ENCODE measurements at regions not wholly inside any gene's neighbourhood (a gene's known extent, or its start where the extent isn't known, plus 50 kb on each side); places are given as distances from the start of the nearest gene placed in this dataset.

GRCh38 chr18:34647251-34647650, 62.8 kb upstream of the DTNA start:
- peak; percentile 56 for DNase-seq

DNA sequence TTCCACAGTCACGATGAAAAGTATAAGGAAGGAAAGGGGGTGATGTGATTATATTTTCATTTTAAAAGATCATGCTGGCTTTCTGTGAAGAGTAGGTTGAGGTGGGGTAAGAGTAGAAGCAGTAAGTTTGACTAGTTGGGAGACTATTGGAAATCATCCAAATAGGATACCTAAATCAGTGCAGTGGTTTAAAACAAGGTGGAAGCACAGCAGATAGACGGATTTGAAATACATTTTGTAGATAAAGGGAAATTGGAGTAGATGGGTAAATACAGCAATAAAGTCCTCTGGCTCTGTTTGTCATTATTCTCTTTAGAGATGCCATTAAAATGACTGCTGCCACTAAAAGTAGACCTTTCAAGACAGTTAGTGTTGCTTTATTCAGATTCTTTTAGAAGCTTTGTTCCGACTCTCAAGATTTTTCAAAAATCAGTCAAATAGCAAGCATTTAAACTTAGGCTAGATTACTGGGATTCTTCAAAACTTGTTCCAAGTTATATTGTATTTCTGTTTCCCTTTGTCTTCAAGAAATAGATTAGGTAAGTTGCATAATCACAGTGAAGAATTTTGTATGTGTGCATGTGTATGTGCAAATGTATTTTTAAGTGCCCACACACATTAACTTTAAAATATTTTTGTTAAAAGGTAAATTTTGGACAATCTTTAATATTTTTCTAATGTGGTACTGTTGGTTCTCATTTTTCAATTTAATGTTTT, 61.7 kb upstream of the DTNA start:
- DNase-seq: no peak

- no peak for DNase-seq
Observed at GRCh38 chr18:34649080-34649479, 61.0 kb upstream of the DTNA start.

GRCh38 chr18:34650121-34650545, 60.0 kb upstream of the DTNA start:
- DNase-seq: no peak

DNA sequence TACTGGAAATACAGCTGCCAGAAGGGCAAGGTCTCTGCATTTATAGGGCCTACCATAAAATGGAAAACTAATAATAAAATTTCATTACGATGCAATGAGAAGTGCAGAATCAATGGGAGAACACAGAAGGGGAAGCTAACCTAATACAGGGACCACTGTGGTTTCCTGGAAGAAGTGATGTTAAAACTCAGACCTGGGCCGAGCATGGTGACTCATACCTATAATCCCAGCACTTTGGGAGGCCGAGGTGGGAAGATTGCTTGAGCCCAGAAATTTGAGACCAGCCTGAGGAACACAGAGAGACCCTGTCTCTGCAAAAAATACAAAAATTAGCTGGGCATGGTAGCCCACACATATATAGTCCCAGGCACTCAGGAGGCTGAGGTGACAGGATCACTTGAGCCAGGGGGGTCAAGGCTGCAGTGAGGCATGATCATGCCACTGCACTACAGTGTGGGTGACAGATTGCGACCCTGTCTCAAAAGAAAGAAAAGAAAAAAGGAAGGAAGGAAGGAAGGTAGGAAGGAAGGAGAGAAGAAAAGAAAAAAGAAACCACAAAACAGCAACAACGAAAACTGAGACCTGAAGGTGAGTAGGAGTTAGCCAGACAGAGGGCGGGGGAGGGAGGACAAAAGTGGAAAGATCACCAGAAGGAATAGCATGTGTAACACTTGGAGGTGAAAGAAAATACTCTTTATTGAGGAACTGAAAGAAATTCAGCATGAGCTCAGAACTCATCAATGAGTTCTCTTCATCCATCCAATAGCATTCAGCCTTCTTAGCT, 58.3 kb upstream of the DTNA start:
- no peak for DNase-seq

DNA sequence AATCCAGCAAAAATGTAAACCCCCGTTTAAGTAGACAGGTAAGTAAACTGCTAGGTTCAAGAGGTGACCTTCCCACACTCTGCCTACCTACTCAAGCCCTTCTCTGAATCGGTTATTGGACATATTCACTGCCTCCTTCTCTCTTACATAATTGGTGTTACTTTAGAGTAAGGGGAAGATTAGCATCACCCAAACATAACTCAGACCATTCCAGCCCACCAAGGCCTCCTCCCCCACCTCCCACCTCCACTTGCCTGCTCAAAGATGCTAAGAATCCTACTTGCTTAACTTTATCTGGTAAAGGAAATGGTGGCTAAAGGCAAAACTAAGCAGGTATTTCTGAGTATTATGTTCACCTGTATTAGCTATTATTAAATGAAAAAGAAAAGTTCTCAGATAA, 55.0 kb upstream of the DTNA start:
- DNase-seq: no peak

DNA sequence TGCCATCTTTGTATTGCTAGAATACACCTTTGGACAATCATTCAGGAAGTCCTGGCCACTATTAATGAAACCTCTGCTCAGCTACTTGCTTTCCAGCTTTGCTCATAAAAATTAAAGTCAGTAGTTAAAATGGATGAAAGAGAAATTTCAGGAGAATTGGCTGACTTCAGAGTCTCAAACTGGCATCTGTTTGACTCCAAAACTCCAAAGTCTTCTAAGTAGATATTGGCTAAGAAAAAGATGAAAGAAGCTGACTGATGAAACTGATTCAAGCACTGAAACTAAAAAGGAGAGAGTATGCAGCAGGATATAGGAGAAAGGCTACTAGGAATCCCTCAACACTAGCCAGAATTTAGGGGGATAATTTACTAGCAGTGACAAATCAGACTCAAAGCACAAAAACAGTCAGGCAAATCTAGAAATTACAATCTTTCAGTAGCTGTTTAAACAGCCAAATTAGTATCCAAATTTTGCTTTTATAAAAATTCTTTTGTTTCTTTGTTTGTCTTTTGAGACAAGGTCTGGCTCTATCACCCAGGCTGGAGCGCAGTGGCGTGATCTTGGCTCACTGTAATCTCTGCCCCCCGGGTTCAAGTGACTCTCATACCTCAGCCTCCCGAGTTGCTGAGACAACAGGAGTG, 52.1 kb upstream of the DTNA start:
- DNase-seq: no peak

- DNase-seq: no peak
Observed at GRCh38 chr18:34659579-34660517, 50.2 kb upstream of the DTNA start.

Data from NCI-H524 treated with DMSO at 0.1 percent for 48 hours (cell line).